ENCODE measurements at regions not wholly inside any gene's neighbourhood (a gene's known extent, or its start where the extent isn't known, plus 50 kb on each side); places are given as distances from the start of the nearest gene placed in this dataset.

DNA sequence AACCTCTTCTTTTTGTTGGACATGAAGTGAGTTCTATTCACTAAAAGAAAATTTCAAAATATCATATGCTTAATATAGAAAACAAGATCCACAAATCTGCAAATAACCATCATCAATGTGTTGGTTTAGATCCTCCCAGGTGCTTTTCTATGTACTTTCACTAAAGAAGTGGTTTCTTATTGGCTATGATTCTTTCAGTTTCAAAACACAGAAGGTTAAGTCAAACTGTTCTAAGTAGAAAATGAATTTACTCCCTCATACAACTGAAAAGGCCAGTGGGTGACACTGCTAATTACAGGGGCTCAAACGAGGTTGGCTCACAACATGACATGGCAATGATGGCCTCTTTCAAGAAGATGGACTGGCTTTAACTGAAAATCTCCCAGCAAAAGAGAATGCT lies 111.7 kb downstream of the GALR1 start:
- no peak for TF ChIP-seq POLR2A (IDR thresholded peaks at IDR 0.05)
- no peak for TF ChIP-seq CTCF (IDR thresholded peaks at IDR 0.05)
